NCI-H2107 (cell line): ENCODE measurements at regions not wholly inside any gene's neighbourhood (a gene's known extent, or its start where the extent isn't known, plus 50 kb on each side); places are given as distances from the start of the nearest gene placed in this dataset.

ENCODE experiments used
- DNase-seq: peaks from one replicate; lab custom pipeline; 2025; lab: John Stamatoyannopoulos, UW

DNA sequence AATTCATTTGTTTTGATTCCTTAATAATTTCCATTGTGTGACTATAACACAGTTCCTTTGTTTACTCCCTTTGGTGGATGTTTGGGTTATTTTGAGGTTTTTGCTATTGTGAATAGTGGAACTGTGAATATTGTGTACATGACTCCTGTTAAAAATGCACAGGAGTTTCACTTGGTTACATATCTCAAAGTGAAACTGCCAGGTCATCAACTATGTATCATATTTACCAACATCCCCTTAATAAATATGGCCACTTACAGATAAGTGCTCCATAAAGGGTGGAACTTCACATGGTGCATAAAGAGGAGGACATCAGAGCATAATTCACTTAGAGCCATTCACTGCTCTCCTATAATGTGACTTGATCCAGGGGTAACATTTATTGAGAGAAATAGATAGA lies 328.9 kb downstream of the SEC23A start:
- DNase-seq: no peak

DNA sequence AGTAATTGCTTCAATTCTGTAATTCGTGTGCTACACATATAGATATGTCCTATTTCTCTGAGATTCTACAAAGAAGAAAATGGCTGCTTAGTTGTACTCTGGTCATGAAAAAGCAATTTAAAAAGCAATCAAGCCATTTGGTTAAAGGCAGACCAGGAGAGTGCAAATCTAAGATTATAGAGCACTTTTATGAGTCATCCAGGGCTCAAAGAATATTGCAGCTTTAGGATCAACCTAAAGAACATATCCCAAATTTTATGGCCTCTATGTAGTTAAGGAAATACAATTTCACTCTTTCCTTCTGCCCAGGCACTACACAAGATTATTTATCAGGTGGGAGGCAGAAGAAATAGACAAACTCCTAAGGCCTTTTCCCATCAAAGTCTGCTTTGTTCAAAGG lies 332.8 kb downstream of the SEC23A start:
- DNase-seq: no peak

DNA sequence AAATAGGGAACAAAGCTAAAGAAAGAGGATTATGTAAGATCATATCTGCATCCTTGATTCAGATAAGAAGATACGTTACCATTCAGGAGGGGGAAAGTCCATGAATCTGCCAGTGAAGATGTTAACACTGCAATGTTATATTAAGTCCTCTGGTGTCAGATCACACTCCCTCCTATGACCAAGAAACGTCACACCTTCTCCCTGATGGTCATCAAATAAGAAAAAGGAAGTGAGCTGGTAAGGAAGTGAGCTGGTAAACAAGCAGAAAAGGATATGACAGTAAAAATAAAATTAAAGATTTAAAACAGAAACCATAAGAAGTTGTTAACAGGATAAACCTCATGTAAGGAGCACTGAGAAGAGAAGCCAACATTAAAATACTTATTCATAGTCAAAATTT lies 340.2 kb downstream of the SEC23A start:
- DNase-seq: no peak

DNA sequence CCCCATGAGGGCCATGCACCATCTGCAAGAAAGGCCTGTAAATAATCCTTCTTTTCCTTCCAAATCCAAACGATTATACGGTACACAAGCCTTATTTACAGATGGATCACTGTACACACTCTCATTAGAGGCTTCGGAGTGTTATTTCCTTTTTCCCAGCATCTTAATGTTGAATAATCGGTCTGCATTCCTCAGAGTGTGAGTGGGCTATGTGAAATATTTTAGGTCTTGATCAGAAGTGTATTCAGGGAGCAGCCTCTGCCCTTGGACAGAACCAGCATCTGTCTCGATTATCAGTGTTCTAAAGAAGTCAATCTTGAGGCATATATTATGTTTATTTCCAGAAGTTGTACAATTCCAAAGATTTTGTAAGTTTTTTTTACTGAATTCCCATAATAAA lies 340.6 kb downstream of the SEC23A start:
- DNase-seq: no peak

- no peak for DNase-seq
These were observed 342.0 kb downstream of the SEC23A start for GRCh38 chr14:38761033-38761432.

GRCh38 chr14:38758661-38759060 lies 344.4 kb downstream of the SEC23A start:
- no peak for DNase-seq

DNA sequence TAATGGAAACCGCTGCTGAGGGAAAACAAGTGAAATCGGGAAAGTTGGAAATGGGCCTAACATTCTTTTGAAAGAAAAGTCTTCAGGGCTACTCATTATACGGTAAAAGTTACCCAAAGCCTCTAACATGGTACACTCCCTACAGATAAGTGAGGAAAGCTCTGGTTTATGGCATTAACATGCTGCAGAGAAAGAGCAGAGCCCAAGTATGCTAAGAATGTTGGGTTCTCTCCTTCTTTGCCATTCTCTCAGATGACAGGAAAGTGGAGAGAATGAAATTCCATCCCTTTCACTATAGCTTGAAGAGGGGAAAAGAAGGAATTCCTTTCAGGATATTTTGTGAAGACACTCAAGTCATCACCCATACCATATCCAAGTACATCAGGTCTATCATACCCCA lies 348.0 kb downstream of the SEC23A start:
- DNase-seq: no peak

GRCh38 chr14:38752750-38753149 lies 350.3 kb downstream of the SEC23A start:
- no peak for DNase-seq

DNA sequence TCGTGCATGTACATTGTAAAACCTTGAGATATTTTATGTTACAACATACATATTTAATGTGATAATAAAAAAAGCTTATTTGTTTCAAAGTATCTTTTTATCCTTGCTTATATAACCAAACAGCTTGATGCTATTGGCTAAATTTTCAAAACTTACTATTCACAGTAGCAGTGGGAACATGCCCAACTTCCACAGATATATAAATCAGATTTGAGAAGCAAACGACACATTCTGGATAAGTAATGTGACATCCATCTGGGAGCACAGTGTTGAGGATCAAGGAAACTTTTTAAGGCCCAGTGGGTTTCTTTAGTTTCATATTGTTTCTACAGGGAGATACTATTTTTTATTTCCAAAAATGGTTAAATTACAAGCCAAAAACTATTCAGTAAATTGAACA lies 350.7 kb downstream of the SEC23A start:
- no peak for DNase-seq

GRCh38 chr14:38751459-38751858 lies 351.6 kb downstream of the SEC23A start:
- no peak for DNase-seq

DNA sequence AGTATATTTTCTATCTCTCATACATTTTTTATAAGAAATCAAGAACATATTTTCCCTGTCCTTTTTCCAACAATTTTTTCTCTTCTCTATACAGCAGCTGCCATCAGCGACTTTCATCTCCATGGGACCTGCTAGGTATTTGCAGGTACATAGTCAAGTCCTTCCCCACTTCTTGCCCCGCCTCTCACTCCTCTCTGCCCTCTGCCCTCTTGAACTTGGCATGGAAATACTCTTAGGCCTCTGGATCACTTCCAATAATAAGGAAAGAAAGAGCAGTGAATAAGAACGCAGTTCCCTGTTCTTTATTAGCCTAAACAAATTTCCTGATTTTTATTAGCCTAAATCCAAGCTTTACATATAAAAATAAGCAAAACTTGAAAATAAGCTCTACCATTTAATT lies 353.1 kb downstream of the SEC23A start:
- no peak for DNase-seq

DNA sequence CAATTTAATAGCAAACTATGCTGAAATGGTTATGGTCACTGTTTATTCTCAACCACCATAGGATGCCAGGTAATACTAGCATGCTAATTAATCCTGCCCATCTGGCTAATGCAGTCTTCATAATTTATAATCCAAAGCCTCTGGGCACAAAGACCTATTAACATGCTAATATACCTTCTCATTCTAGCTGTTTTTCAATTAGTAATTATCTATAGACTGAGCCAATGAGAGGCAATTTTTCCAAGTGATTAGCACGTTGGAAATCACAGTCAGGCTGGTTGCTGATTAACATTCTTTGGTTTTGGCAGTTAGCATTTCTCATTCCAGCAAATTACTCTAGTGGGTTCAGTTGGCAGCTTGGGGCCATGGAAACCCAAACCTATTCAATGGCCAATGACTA lies 357.2 kb downstream of the SEC23A start:
- no peak for DNase-seq

DNA sequence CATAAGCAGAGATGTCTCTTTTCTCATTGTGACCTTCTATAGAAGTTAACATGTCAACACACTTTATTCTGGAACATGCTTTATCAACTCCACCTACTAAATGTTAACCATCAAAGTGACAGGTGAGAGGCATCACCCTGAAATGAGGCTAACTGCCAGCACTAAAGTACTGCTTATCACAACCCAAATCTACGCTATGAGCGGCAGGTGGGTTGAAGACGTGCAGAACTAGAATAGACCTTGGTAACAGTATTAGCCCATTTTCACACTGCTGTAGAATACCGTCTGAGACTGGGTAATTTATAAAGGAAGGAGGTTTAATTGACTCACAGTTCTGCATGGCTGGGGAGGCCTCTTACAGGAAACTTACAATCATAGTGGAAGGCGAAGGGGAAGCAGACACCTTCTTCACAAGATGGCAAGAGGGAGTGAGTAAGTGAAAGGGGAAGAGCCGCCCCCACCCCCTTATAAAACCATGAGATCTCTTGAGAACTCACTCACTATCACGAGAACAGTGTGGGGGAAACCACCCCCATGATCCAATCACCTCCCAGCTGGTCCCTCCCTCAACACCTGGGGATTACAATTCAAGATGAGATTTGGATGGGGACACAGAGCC lies 359.0 kb downstream of the SEC23A start:
- no peak for DNase-seq

DNA sequence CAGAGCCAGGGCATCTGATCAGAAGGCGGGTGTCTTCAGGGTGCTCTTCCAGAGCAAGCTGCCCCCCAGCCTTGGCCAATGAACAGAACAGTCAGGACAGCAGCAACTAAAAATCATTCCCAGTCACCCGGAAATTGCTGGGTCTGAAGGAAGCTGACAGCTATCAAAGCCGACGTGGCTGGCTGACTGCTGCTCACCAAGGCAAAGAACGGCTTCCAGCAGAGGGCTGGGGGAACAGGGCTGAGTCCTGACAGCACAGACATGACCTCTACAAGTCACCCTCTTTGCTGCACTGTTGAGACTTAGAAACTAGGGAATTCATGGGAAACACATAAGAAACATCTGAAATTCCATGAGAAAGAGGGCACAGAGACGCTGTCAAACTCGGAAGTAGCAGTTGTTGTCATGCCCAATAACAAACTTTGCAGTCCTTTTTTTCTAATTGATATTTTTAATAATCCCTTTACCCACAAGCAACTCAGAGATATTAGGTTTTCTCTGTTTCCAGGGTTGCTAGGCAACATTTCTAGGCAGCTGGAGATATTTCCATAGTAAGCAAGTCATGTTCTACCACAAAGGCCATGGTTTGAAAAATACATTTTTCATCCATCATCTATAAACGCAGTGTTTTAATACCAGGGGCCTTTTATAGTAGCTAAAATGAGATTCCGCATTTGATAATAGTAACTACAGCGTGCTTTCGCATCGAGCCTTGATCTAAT lies 365.2 kb downstream of the SEC23A start:
- DNase-seq: no peak

- DNase-seq: no peak
These were observed 368.0 kb downstream of the SEC23A start for GRCh38 chr14:38735005-38735404.

GRCh38 chr14:38731962-38732361 lies 371.1 kb downstream of the SEC23A start:
- no peak for DNase-seq

DNA sequence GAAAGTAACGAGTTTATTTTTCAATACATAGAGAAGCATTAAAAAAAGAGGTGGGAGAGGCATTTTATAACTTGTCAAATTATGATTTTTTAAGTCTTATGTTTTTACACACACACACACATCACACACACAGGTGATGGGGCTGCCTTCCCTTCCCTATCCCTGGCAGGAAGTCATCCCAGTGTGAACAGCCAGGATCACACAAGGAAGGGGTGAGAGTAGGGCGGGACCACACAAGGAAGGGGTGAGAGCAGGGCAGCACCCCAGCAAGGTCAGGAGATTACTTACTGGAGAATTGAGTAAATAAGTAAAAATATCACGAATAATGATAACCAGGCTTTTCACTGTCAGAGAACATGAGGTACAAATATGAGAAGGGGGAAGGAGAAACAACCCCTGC lies 372.6 kb downstream of the SEC23A start:
- DNase-seq: no peak

DNA sequence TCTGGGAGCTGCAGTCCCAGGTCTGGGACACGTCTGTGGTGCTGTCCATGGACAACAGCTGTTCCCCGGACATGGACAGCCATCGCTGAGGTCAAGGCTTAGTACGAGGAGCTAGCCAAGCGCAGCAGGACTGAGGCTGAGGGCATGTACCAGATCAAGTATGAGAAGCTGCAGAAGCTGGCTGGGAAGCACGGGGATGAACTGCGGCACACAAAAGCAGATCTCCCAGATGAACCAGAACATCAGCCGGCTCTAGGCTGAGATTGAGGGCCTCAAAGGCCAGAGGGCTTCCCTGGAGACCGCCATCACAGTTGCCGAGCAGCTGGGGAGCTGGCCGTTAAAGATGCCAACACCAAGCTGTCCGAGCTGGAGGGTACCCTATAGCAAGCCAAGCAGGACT lies 375.3 kb downstream of the SEC23A start:
- no peak for DNase-seq

DNA sequence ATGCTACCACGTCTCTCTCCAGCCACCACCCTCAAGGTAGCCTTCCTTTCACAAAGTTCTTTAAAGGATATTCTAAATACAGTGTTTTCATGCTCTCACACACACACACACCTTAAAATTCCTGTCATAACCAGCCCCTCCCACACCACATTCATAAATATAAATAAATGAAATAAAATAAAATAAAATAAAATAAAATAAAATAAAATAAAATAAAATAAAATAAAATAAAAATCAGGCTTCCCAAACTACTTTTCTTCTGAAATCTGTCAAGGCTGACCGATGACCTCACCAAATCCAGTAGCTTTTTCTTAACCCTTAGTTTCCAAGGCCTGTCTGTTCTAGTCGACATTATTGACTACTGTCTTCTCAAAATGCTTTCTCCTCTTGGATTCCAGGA lies 378.4 kb downstream of the SEC23A start:
- no peak for DNase-seq

DNA sequence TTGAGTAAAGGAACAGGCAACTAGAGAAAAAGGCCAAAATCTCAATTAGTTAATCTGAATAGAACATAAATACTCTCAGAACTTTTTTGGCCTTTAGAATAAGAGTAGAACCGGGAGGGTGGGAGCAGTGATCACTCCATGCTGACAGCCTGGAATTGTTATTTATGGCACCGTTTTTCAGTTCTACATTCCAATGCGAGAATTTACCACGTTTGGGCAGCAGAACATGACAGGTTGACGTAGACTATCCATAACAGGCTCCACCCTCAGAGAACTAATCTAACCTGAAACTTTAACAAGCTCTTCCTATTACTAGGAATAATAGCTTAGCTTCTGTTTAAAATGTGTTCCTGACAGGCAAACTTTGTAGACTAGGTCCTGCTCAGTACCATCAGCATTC lies 379.1 kb downstream of the SEC23A start:
- no peak for DNase-seq

DNA sequence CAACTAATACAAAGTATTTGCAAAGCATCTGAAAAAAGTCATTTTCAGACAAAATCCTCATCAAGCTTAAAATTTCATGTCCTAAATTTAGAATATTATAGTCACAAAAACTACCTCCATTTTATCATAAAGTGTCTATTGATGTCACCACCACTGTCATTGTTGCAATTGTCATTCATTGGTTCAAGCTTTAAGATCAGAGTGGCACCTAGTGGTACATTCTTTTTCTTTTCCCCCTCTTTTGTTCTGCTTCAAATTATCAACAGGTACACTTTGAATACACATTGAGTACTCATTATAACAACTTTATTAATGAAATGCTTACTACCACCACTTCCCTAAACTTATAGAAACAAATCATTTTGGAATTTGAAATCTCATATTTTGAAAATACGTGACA lies 379.8 kb downstream of the SEC23A start:
- DNase-seq: no peak

DNA sequence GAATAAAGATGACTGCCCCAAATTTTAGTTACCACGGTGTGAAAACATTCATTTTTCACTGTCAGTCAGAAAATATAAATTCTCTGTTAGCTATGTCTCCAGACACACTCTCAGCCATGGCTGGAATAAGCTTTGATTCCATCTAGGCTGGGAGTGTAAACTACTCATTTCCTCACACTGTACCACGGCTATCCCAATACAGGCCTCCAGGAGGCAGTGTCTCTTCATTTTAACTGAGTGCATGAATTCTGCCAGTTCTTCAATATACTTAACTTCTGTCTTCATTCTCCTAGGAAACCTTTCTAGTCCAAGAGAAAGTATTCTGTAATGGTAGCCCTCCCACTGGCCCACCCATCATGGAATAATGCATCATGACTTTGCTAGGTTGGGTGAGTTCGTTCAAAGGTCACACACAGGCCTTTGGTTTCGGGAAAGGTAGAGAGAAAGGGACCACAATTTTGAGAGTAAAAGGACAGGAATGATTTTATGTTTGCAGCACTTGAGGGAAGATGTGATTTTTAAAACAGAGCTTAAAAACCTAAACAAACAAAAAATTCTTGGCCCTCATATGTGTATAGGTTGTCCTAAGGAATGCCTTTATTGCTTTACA lies 381.1 kb downstream of the SEC23A start:
- no peak for DNase-seq

DNA sequence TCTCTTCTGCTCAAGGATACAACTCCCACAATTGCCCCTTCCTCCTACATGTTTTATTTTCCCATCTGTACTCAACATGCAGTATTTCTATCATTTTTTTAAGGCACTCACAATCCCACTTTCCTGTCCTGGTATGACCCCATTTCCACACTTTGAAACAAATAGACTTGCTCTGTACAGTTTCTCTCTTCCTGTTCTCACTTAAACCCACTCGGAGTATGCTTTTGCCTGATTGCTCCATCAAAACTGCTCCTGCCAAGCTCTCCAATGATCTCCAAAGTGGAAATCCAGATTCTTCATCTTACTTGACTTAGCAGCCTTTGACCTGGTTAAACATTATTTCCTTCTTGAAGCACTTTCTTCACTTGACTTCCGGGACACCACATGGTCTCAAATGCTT lies 384.5 kb downstream of the SEC23A start:
- no peak for DNase-seq

DNA sequence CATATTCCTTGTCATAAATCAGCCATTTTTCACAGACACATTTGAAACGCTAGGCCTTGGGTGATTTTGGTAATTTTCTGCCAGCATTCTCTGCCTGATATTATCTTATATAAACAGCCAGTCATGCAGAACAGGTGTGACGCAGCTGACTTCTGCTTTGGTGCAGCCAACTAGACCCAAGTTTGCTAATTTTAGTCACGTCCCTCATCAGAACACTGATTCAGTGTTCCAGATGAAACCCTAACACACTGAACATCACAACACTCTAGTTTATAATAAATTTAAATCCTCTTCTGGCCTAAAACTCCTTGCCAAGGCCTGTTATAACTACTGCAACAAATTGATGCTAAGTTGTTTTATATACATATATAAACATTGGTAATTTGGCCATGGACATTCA lies 386.1 kb downstream of the SEC23A start:
- DNase-seq: no peak
